Muscle of arm (tissue), 1 donor: ENCODE measurements at regions not wholly inside any gene's neighbourhood (a gene's known extent, or its start where the extent isn't known, plus 50 kb on each side); places are given as distances from the start of the nearest gene placed in this dataset.
A peak's percentile ranks its signal among the peaks of the same experiment; 100 is the strongest.

Experiments used
- DNase-seq: peaks from one replicate; pipeline ENCODE4 v3.0.0-alpha.2; 2013

GRCh38 chr2:220220009-220220408, 592.6 kb downstream of the SLC4A3 start:
- DNase-seq, result no peak

GRCh38 chr2:220221992-220222391, 594.6 kb downstream of the SLC4A3 start:
- peak; percentile 70 for DNase-seq

GRCh38 chr2:220224691-220225543, 597.5 kb downstream of the SLC4A3 start:
- DNase-seq, result no peak

DNA sequence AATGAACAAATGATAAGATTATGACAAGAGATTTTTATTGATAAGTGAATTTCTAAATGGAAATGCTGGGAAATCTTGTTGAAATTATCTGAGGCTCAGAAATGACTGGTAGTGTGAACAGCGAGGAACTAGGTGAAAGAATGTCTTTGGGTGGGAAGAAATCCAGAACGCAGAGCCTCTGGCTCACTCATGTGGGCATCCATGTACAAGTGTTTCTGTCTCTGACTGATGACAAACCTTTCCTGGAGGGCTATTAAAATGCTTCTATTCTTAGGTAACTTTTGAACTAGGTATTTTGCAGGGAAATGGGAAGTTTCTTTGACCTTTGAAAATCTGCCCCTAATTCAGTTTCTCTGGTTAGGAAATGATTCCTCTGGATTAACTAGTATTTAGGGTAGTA, 598.6 kb downstream of the SLC4A3 start:
- DNase-seq, result no peak

- no peak for DNase-seq
These were observed 599.1 kb downstream of the SLC4A3 start for GRCh38 chr2:220226546-220226945.

DNA sequence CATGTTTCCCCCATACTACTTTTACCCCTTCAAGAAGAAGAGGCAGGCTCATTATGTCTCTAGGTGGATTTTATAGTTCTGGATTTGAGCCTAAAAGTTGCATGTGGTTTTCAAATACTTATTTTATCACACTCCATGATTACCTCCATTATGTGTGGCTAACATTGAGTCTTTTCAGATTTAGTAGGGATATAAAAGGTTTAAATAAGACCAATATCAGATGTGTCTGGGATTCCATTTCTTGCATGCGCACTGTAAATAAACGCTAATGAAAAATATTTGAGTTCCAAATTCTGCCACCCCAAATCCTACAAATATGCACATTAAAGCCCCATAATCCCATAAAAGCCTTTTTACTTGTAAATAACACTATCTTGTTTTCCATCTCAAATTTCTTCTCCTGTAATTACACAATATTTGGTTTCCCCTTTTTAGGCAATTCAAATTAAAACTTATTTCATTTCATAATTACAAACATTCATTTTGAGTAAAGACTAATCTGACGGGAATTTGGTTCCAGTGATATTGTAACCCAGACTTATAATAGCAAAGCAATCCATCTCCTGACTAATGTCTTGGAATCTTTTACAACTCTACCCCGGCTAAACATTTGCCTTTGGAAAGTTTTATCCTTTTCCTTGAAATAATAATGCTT, 600.0 kb downstream of the SLC4A3 start:
- DNase-seq, result no peak

GRCh38 chr2:220228310-220229006, 601.0 kb downstream of the SLC4A3 start:
- DNase-seq, result no peak

- DNase-seq, result no peak
These were observed 613.2 kb downstream of the SLC4A3 start for GRCh38 chr2:220240641-220241040.

DNA sequence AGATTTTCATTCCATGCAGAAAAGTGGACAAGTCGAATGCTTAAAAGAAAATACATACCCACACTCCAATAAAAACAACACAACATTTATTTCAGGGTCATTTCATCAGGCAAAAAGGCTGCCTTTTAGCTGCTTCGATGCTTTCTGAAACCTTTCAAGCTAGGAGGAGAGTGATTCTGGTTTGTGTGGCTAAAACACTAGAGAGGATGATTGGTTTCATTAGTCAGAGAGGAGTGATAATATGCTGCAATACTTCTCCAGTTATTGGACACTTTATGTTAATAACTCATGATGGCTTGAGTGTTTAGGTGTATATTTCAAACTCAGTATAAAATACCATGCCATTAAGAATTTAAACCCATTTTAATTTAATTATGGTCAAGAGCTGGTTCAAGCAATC, 614.0 kb downstream of the SLC4A3 start:
- no peak for DNase-seq

DNA sequence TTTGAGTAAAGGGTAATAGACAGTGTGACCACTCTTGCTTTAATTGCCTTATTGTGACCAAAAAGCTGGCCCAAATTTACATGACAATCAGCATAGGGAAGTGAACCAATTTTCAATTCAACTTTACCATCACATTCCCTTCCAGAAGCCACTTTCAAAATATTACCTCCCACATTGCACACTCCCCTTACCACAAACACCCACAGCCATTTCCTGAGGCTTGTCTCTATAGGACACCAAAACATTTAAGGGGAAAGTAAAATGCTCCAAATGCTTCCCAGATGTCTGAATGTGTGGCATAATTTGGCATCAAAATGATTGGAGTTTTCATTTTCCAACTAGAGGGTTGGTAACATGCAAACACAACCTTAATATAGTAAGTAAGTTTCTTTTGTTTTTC, 616.1 kb downstream of the SLC4A3 start:
- DNase-seq, result no peak

- no peak for DNase-seq
These were observed 619.0 kb downstream of the SLC4A3 start for GRCh38 chr2:220246386-220246785.

- no peak for DNase-seq
These were observed 620.3 kb downstream of the SLC4A3 start for GRCh38 chr2:220247588-220248350.

DNA sequence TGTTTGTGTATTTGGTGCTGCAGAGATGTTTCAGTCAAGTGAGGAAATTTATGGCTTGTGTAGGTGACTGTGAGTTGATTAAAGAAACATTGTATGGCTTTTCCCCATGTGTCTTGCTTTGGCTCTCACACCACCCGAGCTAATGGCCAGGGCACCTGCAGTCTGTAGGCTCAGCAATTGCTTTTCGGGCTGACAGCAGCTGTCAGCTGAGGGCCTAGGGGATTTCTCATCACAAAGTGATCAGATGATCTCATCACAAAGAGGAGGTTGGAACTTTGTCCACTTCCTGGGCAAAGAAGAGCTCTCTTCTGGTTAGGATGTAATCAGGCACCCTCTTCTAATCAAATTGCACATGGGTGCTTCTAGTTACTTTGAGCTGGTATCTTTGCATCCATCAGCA, 632.2 kb downstream of the SLC4A3 start:
- DNase-seq, result no peak

GRCh38 chr2:220263300-220263699, 635.9 kb downstream of the SLC4A3 start:
- DNase-seq, result no peak

GRCh38 chr2:220269367-220269766, 641.9 kb downstream of the SLC4A3 start:
- DNase-seq, result no peak

- no peak for DNase-seq
These were observed 643.1 kb downstream of the SLC4A3 start for GRCh38 chr2:220270481-220271070.

DNA sequence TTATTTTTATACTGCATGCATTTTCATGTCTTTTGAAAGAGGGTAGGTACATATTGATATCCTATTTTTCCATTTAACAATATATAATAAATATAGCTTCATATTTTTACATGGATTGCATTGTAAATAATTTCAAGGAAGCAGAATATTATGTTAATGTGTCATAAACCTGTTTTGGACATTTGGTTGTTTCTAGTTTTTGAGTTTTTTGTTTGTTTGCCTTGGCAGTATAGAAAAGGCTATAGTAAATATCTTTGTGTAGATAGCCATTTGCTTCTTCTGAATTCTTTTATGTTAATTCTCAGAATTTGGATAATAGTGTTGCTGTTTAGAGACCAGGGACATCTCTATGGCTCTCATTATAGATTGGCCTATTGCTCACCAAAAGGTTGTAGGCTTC, 645.2 kb downstream of the SLC4A3 start:
- DNase-seq, result no peak

GRCh38 chr2:220273082-220273481, 645.7 kb downstream of the SLC4A3 start:
- no peak for DNase-seq

DNA sequence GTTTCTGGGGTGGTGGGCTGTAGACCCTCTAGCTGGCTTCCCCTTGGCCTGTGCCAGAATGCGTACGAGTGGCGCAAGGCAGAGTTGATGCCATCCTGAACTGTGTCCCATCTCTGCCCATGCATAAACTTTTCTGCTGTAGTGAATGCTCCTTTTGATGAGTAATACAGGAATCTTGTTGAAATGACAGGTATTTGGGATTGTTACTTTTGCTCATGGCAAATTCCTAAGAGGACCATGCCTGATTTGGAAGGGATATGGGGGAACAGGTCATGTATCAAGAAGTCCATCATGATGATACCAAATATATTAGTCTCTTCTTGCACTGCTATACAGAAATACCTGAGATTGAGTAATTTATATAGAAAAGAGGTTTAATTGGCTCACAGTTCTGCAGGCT, 648.0 kb downstream of the SLC4A3 start:
- no peak for DNase-seq

DNA sequence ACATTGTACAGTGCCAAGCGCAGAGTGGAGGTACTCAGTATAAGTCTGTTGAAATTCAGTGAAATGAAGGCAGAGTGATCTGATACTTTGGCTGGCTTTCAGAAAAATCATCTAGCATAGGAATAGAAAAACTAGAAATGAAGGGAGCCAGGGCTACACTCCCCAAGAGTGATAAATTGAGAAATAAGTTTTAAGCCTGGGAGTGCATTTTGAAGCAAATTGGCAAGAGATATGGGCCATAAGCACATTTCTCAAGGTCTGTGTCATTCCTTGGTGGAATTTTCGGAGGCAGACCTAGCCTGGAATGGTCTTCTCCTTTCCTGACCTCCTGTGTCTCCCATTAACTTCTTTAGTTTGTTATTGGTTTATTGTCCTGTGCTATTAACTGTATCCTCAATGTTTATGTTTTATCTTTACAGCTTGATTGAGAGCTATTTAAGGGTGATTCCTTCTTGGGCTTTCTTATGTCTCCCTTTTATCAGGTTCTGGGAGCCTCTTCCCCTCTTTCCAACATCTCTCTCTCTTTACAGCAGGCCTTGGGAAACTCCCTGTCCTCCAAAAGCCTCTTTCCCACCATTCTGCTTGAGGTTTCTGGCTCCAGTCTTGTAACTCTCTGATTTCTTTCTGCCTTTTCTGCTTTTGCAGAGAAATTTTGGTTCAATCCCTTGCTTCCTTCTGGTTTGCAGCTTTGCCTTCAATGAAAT, 649.5 kb downstream of the SLC4A3 start:
- DNase-seq, result peak; percentile 37

DNA sequence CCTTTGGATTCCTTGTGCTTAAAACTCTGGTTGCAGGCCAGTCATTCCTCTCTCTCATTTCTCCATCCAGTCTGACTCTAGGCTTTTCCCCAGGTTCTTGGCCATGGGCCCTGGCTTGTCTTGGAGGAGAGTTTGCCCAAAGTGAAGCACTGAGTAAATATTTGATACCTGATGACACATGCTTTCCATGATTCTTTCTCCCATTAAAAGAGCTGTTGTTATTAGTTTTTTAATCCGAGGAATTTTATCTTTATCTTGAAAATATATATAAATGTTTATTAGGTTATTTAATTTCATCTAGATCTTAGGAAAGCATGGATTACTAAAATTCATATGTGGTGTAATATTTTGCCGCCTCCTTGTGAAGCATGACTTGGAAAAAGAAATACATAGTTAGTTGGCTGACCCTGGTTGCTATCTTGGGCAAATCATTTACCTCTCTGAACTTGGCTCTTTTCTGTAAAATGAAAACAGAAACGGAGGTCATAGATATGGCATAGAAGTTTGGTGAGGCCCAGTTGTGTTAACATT, 650.1 kb downstream of the SLC4A3 start:
- peak; percentile 86 for DNase-seq
